ENCODE measurements at regions not wholly inside any gene's neighbourhood (a gene's known extent, or its start where the extent isn't known, plus 50 kb on each side); places are given as distances from the start of the nearest gene placed in this dataset.

- DNase-seq (ENCODE audit: low spot score), result no peak
- no peak for TF ChIP-seq CTCF (IDR thresholded peaks at IDR 0.05; ENCODE audit: borderline replicate concordance, control extremely low read depth, extremely low read depth, insufficient read depth, missing control alignments)
- in situ Hi-C loops (cut with MboI; ENCODE audit: low sequenced_read_pairs, unreplicated experiment), result no loop called here
These were observed 685.1 kb upstream of the SLC8A1 start for GRCh38 chr2:41137031-41137430.

GRCh38 chr2:41141146-41141791 is 689.4 kb upstream of the SLC8A1 start:
- TF ChIP-seq CTCF (IDR thresholded peaks at IDR 0.05; ENCODE audit: borderline replicate concordance, control extremely low read depth, extremely low read depth, insufficient read depth, missing control alignments), result no peak
- in situ Hi-C loops (cut with MboI; ENCODE audit: low sequenced_read_pairs, unreplicated experiment), result no loop called here
- no peak for DNase-seq (ENCODE audit: low spot score)

- TF ChIP-seq CTCF (IDR thresholded peaks at IDR 0.05; ENCODE audit: borderline replicate concordance, control extremely low read depth, extremely low read depth, insufficient read depth, missing control alignments), result no peak
- no peak for DNase-seq (ENCODE audit: low spot score)
- in situ Hi-C loops (cut with MboI; ENCODE audit: low sequenced_read_pairs, unreplicated experiment), result no loop called here
These were observed 690.6 kb upstream of the SLC8A1 start for GRCh38 chr2:41142478-41142877.

- TF ChIP-seq CTCF (IDR thresholded peaks at IDR 0.05; ENCODE audit: borderline replicate concordance, control extremely low read depth, extremely low read depth, insufficient read depth, missing control alignments), result no peak
- no peak for DNase-seq (ENCODE audit: low spot score)
- in situ Hi-C loops (cut with MboI; ENCODE audit: low sequenced_read_pairs, unreplicated experiment), result no loop called here
These were observed 693.2 kb upstream of the SLC8A1 start for GRCh38 chr2:41145066-41145465.

GRCh38 chr2:41149054-41149453 is 697.2 kb upstream of the SLC8A1 start:
- no peak for TF ChIP-seq CTCF (IDR thresholded peaks at IDR 0.05; ENCODE audit: borderline replicate concordance, control extremely low read depth, extremely low read depth, insufficient read depth, missing control alignments)
- no peak for DNase-seq (ENCODE audit: low spot score)
- in situ Hi-C loops (cut with MboI; ENCODE audit: low sequenced_read_pairs, unreplicated experiment), result no loop called here

GRCh38 chr2:41151746-41152145 is 699.9 kb upstream of the SLC8A1 start:
- in situ Hi-C loops (cut with MboI; ENCODE audit: low sequenced_read_pairs, unreplicated experiment), result no loop called here
- no peak for TF ChIP-seq CTCF (IDR thresholded peaks at IDR 0.05; ENCODE audit: borderline replicate concordance, control extremely low read depth, extremely low read depth, insufficient read depth, missing control alignments)
- DNase-seq (ENCODE audit: low spot score), result no peak

Data from GM13976 (cell line).